GM19023 (cell line): ENCODE measurements at regions not wholly inside any gene's neighbourhood (a gene's known extent, or its start where the extent isn't known, plus 50 kb on each side); places are given as distances from the start of the nearest gene placed in this dataset.

Experiments
- ATAC-seq: cut with Tn5 transposase; IDR thresholded peaks from one replicate; pipeline ENCODE4 v1.9.1; 2021; ENCODE audit warnings: mild to moderate bottlenecking, moderate library complexity; ENCODE audit not compliant: unreplicated experiment

DNA sequence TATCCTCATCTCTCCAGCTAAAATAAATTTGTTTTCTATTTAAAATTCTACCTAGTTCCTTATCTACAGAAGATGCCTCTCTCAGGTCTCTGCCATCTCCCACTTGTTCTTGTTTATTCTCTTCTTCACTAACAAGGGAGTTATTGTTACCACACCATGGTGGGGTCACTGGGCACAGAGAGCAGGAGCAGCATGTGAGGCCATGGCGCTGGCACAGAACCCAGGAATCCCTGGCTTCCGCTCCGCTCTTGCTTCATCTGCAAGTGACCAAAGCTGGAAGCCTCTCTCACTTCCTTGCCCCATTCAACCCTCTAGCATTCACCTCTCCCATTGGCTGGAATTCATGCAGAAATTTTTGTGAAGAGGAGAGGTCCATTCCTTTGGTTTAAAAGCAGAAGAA is 190.7 kb upstream of the NCAM1 start:
- no peak for ATAC-seq

DNA sequence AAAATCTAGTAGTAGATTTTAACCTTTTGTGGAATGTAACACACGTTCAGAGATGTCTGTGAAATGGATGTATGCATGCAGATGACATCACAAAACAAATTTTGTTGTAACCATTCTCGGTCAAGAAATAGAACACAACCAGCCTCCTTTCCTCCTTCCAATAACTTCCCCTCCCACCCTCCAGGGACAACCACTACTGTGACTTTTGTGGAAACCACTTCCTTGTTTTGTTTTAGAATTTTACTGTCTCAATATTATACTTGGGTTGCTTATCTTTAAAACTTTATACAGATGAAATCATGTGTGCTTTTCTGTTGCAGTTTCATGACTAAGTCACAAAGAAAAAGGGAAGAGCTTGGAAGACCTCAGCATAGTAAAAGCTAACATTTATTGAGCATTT is 189.4 kb upstream of the NCAM1 start:
- no peak for ATAC-seq

DNA sequence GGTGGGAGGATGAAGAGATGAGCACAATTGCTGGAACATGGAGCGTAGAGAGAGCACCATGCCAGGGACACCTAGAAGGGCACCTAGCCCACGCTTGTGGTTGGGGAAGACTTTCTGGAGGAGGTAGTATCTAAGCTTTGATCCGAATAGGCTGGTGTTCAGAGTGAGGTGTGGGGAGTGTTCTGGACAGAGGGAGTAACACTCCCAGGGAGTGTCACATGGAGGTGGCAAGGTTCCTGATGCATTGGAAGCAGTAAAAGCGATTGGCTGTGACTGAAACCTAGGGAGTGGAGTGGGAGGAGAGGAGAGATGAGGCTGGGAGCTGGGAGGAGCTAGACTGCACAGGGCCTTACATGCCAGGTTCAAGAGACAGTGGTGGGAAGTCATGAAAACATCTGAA is 188.0 kb upstream of the NCAM1 start:
- no peak for ATAC-seq

DNA sequence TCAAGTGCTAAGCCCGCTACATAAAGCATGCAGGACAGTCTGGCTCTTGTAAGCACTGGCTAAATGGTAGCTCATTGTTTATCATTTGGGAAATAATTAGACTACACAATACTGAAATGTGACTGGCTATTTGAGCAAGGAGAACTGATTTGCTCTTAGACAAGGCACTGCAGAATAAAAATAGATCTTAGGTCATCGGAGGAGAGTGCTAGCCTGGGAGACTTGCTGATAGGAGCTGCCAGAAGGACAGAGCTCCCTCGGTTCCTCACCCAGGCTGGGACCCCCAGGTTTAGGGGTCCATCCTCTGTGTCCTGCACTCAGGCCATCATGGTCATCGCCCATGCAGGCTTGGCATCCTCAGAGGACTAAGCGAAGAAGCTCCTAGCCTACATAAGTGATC is 184.4 kb upstream of the NCAM1 start:
- ATAC-seq, result no peak

DNA sequence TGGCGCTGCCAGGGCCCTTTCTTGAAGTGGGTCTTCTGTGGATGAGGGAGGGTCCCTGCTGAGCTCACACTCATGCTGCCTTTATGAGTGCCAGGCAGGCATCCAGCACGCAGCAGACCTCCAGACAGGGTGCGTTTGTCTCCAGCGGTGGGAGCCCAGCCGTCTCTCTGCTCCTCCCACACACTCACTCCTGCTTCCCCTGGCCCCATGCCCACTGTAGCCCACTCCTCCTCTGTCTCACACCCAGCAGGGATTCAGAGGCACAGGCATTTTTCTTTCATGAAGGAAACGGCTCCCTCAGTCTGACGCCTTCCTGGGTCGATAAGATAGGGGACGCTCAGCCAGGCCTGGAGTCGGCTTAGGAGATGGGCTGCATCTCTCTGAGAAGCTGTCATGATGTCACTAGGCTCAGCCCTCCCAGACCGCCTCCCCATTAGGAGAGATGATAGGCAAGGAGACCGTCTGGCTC is 183.9 kb upstream of the NCAM1 start:
- ATAC-seq, result no peak

DNA sequence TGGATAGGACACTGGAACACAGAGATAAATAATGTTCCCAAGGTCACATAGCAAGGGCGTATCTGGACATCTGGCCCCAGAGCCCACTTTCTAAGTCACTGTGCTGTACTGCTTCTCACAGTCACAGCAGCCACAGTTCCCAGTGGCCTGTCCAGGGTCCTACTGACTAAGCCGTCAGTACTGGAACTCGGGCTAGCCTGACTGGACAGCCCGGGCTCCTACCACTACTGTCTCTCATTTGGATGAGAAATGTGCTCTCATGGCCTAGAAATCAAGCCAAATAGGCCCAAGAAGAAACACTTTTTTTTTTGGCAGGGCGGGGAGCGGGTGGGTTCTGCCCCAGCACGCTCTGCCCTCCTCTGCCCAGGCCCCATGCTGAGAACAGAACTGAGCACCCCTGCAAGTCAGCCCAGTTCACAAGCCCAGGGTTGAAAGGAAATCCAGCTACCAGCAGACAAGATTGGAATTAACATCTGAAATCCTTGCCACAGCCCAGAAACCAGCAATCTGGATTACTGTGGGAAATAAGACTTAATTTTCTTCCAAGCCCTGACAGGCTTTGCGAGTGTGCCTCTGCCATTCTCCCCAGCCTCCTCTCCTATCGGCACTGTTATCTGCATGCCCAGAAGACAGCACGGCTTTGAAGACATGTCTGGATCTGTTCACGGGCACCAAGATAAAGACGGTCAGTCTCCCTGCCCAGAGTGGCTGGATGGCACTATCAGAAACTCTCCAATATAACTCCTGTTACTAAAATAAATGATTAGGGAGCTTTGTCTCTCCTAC is 182.9 kb upstream of the NCAM1 start:
- ATAC-seq, result no peak

DNA sequence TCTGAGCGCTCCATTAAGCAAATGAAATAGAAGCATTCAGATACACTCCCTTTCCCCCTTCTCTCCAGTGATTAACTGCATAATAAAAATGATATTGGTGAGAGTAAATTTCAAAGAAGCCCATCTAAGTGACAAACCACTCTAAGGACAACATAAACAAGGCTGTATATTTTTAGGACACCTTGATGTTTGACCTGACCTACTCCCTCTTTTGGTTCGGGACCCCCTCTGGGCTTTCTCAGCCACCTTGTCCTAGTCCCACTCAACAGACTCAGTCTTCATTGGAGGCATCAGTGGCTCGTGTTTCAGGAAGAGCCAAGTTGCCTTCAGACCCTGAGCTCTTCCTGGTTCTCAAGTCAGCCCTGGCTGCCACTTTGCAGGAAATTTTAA is 182.3 kb upstream of the NCAM1 start:
- ATAC-seq, result no peak

DNA sequence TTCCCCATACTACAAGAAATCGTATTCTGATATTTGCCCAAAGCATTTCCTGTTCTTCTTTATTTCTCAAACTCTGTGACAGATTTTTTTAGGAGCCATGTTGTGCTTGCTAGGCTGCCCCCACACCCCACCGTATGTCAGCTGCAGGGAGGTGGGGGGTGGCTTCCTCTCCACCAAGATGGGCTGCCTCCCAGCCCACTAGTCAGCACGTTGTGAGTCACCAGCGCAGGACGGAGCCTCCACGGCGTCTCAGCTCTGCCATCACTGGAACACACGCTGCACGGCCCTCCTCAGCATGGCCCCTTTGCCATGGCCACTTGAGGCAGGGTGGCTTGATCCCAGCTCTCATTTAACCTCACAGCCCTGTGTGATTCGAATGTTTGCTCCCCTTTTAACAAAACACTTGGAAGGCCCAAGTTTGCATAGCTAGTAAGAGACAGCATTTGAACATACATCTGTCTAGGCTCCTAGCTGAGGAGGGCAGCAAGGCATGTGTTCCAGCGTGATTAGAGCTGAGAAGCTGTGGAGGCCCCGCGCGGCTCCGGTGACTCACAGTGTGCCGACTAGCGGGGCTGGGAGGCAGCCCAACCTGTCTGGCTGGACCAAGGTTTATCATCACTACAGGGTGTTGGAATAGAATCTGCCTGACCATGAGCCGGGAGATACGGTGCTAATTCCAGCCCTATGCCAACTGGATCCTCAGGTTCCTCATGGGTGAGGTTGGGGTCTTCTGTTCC is 180.7 kb upstream of the NCAM1 start:
- no peak for ATAC-seq

DNA sequence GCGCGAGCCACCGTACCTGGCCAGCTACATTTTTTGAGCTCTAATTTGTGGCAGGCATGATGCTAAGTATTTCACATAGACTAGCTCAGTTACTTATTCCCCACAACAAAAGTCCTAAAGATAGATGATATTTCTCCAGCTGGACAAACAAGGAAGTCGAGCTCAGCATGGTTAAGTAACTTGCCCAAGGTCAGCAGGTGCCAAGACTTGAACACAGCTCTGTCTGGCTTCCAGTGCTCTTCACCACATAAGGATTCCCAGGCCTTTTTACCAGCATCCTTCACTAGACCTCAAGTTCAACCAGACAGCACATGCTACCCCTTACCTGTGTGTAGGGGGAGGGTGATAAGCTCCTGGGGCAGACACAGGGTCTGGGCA is 177.3 kb upstream of the NCAM1 start:
- ATAC-seq, result no peak

DNA sequence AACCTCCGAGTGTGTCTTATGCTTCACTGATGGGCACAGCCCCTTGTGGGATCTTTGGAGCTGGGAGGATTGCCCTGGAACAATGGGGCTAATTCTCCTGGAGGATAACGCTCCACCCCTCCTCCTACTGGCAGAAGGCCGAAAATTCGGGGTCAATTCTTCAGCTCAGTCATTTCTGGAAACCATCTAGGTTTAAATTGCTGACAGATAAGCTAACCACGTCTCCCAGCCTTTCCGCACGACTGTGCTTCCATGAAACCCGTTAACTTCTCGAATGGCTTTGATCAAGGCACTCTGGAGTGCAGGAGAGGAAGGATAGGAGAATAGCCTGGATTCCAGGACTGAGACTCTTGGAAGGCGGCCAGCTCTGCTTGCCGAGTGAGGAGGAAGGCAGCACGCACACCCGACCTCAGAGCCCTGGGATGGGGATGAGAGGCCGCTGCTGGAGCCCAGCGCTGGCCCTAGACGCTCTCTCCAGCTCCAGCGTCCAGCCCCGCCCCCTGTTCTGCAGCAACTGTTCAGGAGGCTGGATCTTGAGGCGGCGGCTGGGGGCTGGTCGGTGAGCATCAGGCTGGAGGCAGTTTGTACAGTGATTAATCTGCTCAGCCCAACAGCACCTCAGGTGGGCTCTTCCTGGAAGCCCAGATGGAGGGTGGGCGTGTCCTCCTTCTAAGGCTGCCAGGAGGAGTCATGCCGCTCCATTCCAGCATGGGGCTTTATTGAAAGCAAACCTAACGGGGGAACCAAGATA is 176.7 kb upstream of the NCAM1 start:
- ATAC-seq, result no peak

DNA sequence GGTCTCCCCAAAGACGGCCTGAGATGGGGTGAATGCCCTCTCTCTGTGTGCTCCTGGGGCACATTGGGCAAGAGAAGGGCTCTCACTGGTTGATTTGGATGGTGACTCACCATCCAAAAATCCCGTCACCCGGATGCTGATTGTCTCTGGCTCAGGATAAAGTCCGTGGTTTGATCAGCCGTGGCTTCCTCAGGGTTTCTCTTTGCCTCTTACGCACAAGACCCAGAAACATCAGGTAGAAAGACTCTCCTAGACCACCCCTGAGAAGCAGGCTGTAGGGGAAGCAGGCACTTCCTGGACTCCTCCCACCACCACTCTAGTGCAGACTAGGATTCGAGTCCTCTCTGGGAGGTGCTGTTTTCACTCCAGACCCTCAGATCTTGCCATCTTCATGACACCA is 176.1 kb upstream of the NCAM1 start:
- no peak for ATAC-seq

DNA sequence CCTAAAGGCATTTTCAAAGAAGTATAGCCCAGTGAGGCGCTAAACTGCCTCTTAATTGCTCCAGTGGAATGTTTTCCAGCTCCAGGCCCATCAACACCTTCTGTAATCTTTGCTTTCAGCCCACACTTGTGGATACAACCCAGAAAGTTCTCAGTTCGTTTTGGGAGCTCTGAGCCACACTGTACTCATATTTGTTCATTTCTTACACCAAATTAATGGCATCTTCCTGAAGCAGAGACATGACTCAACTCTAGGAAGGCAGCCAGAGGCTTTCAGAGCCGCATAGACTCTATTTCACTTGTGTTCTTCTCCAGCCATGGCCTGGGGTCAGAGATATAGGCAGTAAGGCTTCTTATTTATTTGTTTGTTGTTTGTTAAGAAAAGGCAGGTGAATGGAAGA is 175.5 kb upstream of the NCAM1 start:
- no peak for ATAC-seq

DNA sequence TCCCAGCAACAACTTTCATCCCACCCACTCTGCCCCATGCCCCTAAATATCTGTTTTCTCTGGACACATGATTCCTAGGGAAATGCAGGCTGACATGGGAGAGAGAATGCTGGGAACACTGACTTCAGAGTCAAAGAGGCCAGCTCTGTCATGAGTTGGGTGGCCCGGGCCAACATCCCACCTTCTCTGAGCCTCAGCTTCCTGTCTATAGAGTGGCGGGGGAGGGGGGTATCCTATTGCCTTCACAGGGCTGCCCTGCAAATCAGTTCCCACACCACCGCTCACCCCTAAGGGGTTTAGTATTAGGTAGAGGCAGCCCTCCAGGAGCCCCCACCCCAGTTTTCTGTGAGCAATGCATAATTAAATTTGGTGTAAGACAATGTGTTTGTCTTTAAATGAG is 175.0 kb upstream of the NCAM1 start:
- ATAC-seq, result no peak

DNA sequence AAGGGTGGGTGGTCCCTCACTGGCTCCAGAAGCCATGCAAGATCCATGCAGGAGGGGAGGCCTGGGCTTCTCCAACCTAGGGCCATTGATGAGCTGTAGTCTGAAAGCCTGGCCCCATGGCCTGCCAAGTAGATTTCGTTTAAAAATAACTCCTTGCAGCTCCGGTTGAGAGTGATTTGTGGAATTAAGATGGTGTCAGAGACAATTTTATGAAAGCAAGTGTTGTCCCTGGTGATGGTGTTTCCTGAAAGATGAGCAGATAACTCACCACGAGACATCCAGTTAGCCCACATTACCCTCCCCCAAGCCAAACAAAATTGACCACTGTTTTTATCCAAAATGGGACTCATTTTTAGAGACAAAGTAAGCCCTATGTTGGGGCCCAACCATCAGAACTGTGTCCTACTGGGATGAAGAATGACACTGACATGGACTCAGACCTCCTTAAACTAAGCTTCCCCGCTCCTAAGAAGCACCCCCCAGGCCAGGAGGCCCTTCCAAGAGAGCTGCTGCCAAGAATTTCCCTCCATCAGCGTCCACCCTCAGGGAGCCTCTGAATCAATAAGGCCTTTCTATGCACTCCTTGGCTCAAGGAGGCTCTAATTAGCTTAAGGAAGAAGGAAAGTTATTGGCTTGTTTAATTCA is 174.2 kb upstream of the NCAM1 start:
- no peak for ATAC-seq

DNA sequence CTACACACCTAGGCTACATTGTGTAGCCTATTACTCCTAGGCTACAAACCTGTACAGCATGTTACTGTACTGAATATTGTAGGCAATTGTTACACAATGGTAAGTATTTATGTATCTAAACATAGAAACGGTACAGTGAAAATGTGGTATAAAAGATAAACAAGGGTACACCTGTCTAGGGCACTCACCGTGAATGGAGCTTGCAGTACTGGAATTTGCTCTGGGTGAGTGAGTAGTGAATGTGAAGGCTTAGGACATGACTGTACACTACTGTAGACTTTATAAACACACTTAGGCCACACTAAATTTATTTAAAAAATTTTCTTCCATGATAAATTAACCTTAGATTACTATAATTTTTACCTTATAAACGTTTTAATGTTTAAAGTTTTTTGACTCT is 171.7 kb upstream of the NCAM1 start:
- ATAC-seq, result no peak

DNA sequence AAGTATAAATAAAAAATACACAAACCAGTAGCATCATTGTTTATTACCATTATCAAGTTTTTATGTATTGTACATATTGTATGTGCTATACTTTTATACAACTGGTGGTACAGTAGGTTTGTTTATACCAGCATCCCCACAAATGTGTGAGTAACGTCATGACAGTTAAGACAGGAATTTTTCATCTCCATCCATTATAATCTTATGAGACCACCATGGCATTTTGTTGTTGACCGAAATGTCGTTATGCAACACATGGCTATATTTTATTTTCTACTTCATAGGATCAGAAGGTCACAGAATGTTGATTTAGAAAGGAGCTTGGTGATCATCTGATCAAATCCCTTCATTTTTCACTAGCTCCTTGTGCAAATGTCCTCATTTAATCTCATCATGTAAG is 170.9 kb upstream of the NCAM1 start:
- ATAC-seq, result no peak

DNA sequence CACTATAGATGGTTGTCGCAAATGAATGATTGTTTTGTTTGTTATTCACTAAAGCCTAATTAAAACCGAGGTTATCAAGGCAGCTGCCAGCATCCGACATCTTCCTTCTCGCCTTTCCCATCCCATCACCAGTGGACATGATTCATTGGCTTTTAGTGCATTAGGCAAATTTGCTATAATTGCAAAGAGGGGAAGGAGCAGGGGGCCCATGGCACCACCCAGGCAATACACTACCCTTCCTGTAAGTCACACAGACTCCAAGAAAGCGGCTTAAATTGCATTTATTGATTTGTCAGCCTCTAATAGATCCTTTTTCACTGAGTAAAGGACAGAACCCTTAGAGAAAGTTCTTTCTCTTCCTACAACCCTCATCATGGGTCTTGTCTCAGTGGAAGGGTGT is 169.2 kb upstream of the NCAM1 start:
- no peak for ATAC-seq

DNA sequence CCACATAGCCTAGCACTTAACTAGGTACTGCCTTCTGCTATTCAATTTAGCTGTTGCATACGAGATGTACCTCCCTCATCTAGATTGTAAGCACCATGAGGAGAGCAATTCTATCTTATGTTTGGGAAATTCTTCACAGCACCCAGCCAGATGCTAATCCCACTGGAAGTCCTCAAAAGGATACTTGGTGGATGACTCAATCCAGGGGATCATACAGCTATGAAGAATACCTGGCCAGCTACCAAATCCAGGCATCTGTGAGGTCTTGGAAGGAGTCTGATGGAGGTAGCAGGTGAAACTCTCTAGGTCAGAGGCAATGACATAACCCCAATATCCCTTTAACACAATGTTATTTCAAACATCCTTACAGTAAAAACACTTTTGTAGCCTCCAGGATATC is 167.8 kb upstream of the NCAM1 start:
- no peak for ATAC-seq

DNA sequence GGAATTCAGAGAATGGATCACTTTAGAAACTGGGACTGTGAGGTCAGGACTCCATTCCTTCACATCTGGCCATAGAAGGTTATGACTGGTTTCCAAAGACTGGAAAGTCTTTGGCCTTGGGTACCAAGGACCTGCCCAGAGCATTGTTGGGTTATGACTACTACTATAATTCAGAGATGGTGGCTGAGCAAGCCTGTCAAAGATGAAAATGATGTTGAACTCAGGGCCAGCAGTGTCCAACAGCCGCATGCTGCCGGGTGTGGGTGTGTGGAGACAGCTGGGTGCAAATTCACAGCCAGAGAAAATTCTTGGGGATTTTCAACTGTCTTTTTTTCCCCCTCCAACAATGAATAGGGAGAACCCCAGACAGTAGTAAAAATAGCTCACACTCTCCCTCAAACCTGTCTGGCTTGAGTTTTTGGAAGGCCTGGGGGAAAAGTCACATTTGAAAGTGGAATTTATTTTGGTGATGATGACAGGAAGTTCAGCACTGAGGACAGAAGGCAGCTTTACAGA is 166.8 kb upstream of the NCAM1 start:
- ATAC-seq, result no peak

DNA sequence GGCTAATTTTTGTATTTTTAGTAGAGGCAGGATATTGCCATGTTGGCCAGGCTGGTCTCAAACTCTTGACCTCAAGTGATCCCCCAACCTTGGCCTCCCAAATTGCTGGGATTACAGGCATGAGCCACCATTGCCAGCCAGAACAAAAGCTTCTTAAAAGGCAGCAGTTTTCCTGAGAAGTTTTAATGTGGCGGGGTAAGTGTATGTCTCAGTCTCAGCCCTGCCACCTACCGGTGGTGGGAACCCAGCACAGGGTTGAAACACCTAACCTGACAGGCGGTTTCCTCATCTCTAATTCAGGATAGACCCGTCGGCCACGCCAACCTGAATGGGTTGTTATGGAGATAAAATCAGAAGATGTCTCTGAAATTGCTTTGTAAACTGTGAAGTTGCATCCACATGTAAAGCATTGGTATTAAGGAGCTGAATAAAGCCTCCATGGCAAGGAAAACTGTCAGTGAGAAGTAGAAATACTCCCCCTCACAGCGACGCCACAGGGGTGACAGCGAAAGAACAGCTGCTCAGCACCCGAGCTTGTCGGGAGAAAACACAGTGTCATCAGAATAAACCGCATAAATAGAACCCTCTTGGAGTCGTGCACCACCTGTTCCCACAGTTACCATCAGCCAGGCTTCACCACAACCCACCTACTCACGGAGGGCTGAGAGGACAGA is 165.9 kb upstream of the NCAM1 start:
- ATAC-seq, result no peak
